SU-DHL-6 (cell line): ENCODE measurements at regions not wholly inside any gene's neighbourhood (a gene's known extent, or its start where the extent isn't known, plus 50 kb on each side); places are given as distances from the start of the nearest gene placed in this dataset.

Source experiments
- EZH2phosphoT487 ChIP-seq: fragments of 200-600 bp; sonication (generic), shearing (Covaris generic); conservative IDR thresholded peaks from 2 replicates; pipeline ENCODE4 v1.6.1; 2018; ENCODE audit warnings: mild to moderate bottlenecking, antibody characterized with exemption, low read length, moderate library complexity, mixed read lengths
- TF ChIP-seq, protein P1 (sequence below): fragments of 200-600 bp; sonication (generic); IDR thresholded peaks from one replicate; pipeline ENCODE4 v1.5.1; 2017; ENCODE audit warnings: antibody characterized with exemption, mild to moderate bottlenecking, low read length, moderate library complexity; ENCODE audit not compliant: insufficient read depth, poor library complexity, severe bottlenecking

DNA sequence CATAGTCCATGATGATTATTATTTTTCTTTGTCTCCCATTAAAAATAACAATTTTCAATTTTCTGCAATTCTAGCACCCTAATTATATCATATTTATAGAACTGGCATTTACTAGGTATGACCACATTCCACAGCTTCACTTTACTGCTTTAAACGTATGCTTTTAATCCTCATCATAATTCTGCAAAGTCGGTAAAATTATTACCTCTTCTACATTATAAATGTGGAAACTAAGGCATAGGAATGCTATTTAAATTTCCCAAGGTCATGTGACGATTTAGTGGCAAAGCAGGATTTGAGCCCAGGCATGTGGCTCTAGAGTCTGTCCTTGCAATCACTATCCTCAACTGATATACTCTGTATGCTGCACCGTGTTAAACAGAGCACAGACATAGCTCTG lies 866.4 kb downstream of the EPHA4 start:
- TF ChIP-seq, protein P1, sequence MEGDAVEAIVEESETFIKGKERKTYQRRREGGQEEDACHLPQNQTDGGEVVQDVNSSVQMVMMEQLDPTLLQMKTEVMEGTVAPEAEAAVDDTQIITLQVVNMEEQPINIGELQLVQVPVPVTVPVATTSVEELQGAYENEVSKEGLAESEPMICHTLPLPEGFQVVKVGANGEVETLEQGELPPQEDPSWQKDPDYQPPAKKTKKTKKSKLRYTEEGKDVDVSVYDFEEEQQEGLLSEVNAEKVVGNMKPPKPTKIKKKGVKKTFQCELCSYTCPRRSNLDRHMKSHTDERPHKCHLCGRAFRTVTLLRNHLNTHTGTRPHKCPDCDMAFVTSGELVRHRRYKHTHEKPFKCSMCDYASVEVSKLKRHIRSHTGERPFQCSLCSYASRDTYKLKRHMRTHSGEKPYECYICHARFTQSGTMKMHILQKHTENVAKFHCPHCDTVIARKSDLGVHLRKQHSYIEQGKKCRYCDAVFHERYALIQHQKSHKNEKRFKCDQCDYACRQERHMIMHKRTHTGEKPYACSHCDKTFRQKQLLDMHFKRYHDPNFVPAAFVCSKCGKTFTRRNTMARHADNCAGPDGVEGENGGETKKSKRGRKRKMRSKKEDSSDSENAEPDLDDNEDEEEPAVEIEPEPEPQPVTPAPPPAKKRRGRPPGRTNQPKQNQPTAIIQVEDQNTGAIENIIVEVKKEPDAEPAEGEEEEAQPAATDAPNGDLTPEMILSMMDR: no peak
- no peak for TF ChIP-seq EZH2phosphoT487
